HG03571 (cell line): ENCODE measurements at regions not wholly inside any gene's neighbourhood (a gene's known extent, or its start where the extent isn't known, plus 50 kb on each side); places are given as distances from the start of the nearest gene placed in this dataset.
"Not testable (repeated sequence)": the region's sequence is repeated elsewhere in the genome, so short reads cannot be mapped to it uniquely, and the experiment has no call there.

ENCODE experiments used
- ATAC-seq: cut with Tn5 transposase; IDR thresholded peaks from one replicate; pipeline ENCODE4 v1.9.1; 2021; ENCODE audit not compliant: unreplicated experiment

GRCh38 chr2:122680662-122681061 is 925.2 kb downstream of the TSN start:
- no peak for ATAC-seq

GRCh38 chr2:122681626-122682025 is 926.2 kb downstream of the TSN start:
- peak; percentile 57 for ATAC-seq

- no peak for ATAC-seq
Observed at GRCh38 chr2:122682356-122682755, 926.9 kb downstream of the TSN start.

DNA sequence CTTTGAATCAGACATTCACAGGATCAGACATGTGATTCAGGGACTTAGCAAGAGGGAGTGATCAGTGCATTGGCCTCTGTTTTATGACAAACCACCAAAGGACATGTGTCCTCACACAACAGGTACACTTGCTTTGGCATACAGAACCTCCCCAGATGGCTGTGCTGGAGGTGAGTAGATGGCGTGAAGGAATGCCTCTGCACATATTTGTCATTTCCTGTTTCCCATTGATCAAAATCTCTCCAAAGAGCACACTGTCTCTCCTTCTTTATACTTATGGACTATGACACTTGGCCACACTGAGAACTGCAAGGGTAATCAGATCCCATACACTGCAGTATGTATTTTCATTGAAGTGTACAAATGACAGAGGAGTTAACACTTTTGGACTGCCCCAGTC is 927.6 kb downstream of the TSN start:
- ATAC-seq: no peak

GRCh38 chr2:122692400-122693083 is 937.1 kb downstream of the TSN start:
- no peak for ATAC-seq

- ATAC-seq: no peak
Observed at GRCh38 chr2:122697415-122697814, 942.0 kb downstream of the TSN start.

- no peak for ATAC-seq
Observed at GRCh38 chr2:122703676-122704075, 948.2 kb downstream of the TSN start.

GRCh38 chr2:122704109-122704563 is 948.7 kb downstream of the TSN start:
- peak; percentile 58 for ATAC-seq

DNA sequence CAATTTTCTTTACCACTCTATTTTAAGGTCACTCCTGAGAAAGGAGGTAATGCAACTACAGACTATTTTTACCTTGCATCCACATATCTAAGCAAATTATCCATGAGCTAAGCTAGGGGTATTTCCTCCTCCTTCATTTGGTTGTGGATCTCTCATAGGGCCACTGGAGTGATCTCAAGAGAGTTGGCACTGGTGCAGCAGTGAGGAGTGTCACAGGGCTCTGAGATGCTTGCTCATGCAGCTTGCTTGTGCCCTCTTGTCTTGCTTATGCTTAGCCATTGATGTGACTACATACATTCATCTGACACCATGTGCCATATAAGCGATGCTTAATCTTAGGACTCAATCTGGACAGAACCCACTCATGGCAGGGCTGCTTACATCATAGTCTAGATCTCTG is 950.3 kb downstream of the TSN start:
- no peak for ATAC-seq

GRCh38 chr2:122706757-122707223 is 951.3 kb downstream of the TSN start:
- ATAC-seq: no peak

DNA sequence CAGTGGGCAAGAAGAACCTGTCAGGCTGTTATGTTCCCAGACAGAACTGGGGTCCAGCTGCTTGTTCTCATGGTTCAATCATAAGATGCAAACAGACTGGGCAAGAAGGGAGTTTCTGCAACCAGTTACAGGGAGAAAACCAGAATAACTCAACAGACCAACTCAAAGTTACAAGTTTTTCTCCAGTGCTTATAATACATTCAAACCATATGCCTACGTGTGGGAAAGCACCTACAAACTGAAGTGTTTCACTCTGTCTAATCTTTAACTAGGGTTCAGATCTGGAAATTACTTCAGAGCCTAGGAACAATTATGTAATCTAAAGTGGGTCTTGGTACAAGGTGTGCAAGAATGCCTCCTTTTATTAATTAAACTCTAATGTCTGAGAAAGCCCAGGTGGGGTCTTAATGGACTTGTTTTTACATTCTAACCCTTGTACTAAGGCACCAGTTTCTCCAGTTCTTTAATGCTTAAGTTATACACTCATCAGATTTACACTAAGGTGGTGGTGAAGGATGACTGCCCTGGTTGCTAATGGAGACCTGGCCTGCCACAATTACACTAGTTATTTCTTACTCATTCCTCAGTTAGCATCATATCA is 951.9 kb downstream of the TSN start:
- ATAC-seq: peak; percentile 61

DNA sequence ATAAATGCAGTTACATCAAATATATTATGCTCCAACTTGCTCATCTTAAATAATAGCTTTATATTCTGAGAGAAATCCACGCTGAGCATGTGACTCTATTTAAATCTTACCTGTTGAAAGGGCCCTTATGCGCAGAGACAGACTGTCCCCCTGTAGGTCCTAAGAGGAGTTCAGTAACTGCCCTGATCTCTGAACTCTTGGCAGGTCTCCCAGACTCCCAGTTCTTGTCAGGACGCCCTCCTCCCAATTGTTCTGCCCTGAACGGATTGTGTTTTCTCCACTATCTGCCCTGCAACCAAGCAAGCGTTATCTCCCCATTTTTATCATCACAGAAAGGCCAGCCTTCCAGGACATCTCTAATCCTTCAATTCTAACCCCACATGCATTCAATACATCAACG is 954.6 kb downstream of the TSN start:
- ATAC-seq: no peak

DNA sequence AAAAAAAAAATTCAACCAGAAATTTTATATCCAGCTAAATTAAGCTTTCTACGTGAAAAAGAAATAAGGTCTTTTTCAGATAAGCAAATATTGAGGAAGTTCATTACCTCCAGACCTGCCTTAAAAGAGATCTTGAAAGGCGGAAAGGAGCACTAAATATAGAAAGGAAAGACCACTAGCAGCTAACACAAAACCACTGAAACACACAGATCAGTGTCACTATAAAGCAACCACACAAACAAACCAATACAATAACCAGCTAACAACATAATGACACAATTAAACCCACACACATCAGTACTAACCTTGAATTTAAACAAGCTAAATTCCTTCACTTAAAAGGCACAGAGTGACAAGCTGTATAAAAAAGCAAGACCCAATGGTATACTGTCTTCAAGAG is 958.3 kb downstream of the TSN start:
- ATAC-seq: no peak

DNA sequence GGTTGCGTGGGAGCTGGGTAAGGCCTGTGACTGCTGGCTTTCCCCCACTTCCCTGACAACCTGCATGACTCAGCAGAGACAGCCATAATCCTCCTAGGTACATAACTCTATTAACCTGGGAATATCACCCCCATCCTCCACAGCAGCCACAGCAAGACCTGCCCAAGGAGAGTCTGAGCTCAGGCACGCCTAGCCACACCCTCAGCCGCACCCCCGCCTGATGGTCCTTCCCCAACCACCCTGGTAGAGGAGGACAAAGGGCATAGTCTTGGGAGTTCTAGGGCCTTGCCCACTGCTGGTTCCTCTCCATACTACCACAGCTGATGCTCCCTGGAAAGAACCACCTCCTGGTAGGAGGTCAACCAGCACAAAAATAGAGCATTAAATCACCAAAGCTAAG is 965.4 kb downstream of the TSN start:
- ATAC-seq: not testable (repeated sequence)

DNA sequence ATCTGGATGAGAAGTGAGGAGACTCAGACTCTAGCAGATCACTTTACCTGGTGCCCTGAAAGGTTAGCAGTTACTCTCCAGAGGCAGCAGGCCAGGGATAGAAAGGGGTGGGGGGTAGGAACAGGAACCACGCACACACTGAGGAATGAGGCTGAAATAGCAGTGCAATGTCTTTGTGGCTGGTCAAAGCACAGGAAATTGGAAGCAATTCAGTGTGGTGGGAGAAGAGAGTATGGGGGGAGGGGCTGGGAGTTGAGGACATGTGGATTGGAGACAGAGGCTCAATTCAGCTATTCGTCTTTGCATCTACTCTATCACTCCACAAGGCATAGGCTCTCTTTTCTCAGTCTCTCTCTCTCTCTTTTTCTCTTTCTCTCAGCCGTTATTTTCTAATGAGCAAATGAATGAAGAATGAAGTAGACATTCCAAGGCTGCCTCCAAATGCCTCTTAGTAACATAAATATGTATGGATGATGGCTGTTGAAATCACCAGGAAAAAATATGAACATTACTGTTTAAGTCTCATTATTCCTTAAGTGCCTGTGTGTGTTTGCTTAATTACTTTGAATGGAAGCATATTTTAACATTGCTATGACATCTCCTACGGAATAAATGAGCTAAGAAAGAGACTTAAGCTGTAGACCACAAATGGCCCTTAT is 979.4 kb downstream of the TSN start:
- ATAC-seq: no peak

GRCh38 chr2:122736279-122736678 is 980.8 kb downstream of the TSN start:
- ATAC-seq: no peak

- peak; percentile 52 for ATAC-seq
Observed at GRCh38 chr2:122737429-122738077, 982.1 kb downstream of the TSN start.

DNA sequence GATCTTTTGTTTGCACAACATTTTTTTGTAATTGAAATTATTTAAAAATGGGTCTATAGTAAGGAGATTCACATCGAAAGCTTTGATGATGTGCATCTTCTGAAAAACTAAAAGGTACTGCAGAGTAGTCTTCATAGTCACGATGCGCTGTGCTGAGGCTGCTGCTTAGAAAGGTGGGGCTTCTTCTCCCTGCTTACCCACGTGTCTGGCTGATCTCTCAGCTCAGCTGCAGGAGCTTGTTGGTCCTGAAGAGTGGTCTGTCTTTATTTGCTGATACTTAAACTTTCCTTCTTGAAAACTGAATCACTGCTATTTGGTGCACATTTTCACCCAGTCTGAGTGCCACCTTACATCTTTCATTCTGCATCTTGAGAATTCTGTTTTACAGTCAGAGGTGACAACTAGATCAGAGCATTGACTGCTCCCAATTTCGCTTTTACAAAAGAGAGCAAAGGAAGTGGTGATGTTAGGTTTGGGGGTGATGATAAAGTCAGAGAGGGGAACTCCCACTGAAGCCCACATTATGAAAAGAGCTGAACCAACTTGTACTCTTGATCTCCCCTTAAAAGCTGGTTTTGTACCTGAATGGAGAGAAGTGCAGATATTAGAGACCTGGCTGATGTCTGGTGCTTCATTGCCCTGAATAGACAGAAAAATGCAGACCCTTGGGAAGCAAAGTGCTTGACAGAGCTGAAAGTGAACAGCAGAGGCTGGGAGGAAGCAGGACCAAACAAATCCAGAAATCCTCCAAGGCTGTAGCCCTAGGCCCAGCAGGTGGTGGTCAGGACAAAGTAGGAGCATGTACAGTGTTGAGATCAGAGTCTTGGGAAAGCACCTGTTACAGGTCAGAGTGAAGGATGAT is 984.5 kb downstream of the TSN start:
- peak; percentile 42 for ATAC-seq

DNA sequence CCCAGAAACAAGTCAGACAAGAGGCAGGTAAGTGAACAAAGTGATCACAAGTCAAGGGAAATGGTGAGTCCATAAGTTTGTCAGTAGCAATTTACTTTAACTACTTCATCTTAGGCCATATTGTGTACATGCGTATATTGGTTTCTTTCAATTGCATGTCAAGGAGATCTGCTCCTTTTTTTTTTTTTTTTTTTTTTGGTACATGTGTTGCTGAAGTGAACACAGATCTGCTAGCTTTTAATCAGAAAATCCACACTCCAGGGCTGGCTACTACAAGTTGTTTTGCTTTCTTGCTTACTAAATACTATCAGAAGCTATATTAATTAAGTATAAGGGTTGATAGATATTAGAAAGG is 985.1 kb downstream of the TSN start:
- no peak for ATAC-seq

DNA sequence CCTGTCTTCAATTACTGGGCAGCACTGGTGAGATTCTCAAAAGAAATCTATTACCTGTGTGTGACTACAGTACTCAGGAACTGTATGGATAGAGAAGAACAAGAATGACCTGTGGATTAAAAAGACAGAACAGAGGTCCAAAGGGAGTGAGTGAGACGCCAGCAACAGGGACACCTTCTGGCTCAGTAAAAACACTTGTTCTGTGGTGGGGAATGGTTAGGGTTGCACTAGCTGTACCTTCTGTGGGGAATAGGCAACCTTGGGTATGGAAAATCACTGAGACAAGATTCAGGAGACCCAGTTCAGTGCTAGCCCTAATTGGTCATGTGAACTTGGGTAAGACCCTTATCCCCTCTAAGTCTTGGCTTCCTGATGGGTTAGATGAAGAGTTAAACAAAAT is 986.0 kb downstream of the TSN start:
- no peak for ATAC-seq
